ENCODE measurements at regions not wholly inside any gene's neighbourhood (a gene's known extent, or its start where the extent isn't known, plus 50 kb on each side); places are given as distances from the start of the nearest gene placed in this dataset.
"Not testable (repeated sequence)": the region's sequence is repeated elsewhere in the genome, so short reads cannot be mapped to it uniquely, and the experiment has no call there.

DNA sequence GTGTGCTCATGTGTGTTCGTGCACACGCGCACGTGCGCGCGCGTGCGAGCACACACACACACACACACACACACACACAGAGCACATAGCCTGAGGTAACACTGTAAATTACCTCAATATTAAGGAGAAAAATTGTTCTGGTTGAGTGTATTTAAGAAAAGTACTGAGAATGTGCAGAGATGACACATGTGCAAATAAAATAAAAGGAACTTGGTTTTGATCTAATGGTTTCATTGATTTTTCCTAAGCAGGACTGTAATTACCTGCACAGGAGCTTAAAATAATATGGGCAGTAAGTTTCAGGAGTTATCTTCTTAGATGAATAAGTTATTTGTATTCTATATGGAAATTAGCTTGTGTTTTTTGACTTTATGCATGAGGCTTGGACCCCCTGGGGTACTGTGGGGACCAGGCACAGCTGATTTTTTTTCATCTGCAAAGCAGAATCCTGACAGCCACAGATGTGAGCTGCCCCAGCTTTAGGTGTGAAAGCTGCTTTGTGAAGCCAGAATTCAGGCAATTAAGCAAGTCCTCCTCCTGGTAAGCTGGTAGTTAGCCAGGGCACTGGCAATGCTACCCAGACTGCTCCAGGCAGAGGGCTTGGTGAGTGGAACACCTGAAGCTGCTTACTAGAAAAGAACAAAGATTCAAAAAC lies 1040.6 kb upstream of the CITED2 start:
- no peak for DNase-seq (ENCODE audit: low read depth in 2 of 2)

DNA sequence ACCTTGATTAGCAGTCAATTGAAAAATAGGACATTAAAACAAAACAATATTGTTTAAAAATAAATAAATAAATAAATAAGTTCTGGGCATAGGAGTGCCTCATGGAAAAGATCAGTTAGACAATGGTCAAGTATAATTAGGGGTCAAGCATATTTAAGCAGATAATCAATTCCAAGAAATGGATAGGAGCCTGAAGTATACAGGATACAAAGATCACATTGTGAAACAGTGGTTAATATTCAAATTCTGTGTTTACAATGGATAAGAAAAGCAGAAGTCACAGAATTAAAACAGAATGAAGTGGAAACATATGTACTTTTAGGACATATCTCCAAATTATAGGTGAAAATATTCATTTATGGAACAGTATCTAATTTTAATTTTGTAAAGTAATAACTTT lies 1028.6 kb upstream of the CITED2 start:
- no peak for DNase-seq (ENCODE audit: low read depth in 2 of 2)

DNA sequence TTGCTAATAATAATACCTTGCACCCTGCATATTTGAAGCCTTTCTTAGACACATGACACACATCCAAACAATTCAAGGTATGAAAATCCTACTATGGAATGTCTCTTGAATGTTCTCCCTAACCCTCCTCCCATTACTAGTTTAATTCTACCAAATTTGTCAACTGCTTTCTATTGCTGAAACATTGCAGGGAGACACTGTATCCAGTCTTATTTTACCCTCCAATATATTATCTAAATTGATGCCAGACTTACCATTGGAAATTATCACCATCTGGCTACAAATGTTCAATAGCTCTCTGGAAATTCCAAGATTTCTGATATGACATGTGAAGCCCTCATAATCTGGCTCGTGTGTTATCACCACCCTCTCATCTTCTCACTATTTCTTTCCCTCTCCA lies 1027.3 kb upstream of the CITED2 start:
- DNase-seq (ENCODE audit: low read depth in 2 of 2) = no peak

DNA sequence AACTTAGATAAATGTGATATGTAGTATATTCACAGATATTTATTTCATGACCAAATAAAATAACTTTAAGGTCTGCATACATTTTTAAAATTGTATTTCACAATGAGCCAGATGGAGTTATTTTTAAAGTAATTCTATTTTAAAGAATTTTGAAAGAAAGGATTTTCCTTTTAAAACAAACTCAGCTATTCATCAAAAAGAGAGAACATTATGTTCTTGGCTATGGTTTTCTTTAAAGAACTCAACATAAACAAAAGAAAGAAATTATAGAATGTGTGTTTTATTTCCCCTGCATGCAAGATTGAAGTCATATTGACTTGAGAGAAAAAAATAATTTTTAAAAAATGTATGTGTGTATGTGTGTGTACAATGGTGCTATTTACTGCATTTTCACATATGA lies 1023.6 kb upstream of the CITED2 start:
- no peak for DNase-seq (ENCODE audit: low read depth in 2 of 2)

DNA sequence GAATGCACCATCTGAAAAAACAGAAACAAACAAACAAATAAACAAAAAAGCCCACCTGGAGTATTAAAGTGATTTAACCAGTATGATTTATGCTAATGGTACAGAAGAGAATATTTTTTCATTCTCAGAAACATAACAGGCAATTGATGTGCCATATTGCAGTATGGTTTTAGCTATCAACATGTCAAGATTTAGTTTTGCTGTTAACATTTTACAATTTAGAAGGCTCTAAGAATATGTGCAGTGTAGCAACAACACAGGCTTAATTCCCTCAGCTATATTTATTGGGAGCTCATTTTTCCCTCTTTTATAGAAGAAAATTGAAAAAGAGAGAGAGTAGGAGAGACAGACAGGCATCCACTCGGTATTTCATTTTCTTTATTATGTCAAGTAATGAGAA lies 1022.7 kb upstream of the CITED2 start:
- DNase-seq (ENCODE audit: low read depth in 2 of 2) = no peak

DNA sequence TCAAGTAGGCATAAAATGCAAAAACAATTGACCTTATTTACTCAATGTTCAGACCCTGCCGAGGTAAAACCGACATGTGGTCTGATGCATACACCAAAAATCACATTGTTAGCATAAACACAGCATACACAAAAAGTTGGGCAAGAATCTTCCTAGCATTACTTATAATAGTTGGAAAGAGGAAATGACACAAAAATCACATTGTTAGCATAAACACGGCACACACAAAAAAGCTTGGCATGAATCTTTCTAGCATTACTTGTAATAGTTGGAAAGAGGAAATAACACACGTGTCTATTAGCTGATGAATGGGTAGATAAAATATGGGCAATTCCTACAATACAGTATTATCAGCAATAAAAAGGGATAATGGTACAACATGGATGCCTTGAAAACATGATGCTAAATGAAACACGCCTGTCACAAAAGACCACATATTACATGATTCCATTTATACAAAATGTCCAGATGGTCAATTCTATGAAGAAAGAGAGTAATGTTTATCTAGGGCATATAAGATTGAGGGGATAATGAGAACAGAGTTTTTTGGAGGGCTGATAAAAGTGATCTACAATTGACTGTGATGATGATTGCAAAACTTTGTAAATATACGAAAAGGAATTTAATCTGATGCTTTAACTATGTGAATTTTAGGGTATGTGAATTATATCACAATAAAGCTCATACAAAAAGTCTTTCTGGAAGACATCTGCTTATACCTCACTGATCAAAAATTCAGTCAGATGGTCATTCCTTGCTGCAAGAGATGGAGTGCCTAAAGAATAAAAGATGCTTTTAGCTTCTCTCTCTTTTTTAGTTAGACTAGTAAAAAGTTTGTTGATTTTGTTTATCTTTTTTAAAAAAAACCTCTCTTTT lies 1019.5 kb upstream of the CITED2 start:
- DNase-seq (ENCODE audit: low read depth in 2 of 2) = peak; percentile 92 to 96

DNA sequence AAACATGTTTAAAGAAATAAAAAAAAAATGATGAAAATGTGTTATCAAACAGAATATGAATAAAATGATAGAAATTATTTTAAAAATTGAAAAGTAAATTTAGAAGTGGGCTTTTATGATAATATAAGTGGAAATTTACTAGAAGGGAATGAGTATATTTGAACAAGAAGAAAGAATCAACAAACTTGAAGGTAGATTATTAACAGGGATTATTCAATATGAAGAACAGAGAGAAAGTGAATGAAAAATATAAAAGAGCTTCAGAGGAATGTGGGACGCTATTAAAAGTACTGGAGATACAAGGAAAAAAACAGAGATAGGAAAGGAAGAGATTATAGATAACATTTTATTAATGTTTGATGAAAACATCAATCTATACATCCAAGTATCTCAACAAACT lies 1014.4 kb upstream of the CITED2 start:
- DNase-seq (ENCODE audit: low read depth in 2 of 2) = no peak

DNA sequence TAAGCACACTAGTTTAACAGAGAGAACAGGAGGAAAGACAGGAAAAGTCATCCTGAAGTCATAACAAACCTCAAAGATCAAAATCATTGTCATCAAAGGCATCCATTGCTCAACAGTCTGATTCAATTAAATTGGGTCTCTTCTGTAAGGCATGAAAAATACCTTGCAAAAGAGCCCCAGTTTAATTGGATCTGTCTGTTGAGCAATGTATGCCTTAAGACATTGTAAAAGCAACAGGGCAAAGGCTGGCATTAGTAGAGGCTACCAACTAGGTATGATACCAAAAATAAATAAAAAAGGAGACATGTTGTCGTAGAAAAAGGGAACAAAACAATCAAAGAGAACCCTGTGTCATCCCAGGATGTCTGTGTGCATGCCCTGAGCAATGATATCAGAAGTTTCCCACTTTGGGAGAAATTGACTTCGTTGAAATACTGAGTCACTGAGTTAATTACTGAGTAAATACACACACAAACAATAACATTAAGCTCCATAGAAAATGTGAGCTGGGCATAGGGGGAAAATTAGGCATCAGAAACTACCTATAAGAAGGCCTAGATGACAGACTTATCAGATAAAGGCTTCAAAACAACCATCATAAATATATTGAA lies 1013.8 kb upstream of the CITED2 start:
- DNase-seq (ENCODE audit: low read depth in 2 of 2) = no peak

DNA sequence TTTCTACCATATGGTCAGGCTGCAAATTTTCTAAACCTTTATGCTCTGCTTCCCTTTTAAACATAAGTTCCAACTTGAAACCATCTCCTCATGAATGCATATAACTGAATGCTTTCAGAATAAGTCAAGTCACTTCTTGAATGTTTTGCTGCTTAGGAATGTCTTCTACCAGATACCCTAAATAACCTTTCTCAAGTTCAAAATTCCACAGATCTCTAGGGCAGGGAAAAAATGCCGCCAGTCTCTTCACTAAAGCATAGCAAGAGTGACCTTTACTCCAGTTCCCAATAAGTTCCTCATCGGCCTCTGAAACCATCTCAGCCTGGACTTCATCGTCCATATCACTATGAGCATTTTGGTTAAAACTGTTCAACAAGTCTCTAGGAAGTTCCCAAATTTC lies 1011.2 kb upstream of the CITED2 start:
- no peak for DNase-seq (ENCODE audit: low read depth in 2 of 2)

DNA sequence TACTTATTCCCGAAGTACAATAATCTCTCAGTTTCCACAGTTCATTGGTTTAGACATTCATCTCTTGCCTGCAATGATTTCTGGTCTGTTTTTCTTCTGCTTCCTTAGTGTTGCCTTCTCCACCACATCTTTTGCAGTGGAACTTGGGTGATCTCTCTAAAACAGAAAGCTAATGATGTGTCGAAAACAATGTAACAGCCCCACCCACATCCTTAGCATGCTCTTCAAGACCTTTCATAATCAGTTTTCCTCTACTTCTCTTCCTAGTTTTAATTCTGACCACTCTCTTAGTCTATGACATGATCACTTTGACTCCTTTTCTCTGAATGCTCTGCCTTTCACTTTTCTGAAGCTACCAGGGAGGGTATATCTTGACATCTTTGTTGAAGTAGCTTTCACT lies 1007.9 kb upstream of the CITED2 start:
- DNase-seq (ENCODE audit: low read depth in 2 of 2) = no peak

DNA sequence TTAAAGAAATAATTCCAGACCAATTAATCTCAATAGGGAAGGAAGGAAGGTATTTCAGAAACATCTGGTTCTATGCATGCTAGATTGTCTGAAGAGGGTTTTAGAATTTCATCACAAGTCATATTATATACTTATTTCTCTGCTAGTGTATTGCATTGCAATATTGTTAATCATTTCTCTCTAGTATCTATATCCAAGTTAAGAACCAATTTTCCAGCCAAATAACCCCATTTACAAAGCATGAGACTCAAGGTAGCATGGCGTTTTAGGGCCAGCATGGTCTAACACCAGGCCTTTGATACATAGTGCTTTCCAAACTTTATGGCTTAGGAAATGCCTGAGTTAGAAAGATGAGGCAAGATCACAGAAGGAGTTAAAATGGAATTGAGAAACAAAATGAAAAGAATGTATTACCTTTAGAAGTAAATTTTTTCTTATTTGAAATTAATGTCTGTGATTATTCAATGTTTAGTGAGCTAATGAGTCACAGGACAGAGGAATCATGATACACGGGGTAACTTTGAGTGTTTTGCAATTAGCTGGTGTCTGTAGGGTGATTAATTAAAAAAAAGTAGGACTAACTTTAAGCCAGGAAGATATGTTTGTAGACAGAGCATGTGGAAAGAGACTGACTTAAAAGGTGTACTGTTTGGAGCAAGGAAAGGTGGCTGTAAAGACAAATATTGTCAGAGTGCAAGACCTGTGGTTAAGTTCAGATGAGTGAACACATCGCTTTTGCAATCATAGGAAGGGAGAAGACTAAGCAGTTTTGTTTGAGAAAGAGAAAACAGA lies 1006.2 kb upstream of the CITED2 start:
- DNase-seq (ENCODE audit: low read depth in 2 of 2) = no peak

DNA sequence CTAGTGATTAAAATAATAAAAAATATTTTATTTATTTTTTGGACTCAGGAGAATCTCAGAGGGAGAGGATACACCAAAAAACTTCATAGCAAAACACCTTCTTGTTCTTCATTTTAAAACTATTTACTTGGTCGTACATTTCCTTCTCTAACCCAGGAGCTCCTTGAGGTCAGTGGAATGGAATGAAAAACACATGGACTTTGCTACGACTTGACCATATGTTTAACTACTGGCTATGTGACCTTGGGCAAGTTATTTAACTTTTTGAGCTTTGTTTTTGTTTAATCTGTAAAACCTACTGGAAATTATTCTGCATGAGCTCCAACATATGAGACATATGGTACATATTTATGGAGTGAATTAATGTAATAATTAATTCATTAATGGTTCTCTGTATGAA lies 1005.5 kb upstream of the CITED2 start:
- no peak for DNase-seq (ENCODE audit: low read depth in 2 of 2)

DNA sequence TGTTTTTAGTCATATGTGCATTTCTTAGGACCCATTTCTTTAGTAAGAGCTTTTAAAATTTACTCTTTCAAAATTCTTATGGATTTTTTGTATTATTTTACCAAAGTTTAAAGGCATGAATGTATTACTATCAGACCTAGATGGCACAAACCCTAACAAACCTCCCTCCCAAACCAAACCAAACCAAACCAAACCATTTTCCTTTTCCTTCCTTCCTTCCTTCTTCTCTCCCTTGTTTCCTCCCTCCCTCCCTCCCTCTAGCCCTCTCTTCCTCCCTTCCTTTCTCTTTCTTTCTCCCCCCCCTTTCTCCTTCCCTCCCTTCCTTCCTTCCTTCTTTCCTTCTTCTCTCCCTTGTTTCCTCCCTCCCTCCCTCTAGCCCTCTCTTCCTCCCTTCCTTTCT lies 1001.8 kb upstream of the CITED2 start:
- no peak for DNase-seq (ENCODE audit: low read depth in 2 of 2)

DNA sequence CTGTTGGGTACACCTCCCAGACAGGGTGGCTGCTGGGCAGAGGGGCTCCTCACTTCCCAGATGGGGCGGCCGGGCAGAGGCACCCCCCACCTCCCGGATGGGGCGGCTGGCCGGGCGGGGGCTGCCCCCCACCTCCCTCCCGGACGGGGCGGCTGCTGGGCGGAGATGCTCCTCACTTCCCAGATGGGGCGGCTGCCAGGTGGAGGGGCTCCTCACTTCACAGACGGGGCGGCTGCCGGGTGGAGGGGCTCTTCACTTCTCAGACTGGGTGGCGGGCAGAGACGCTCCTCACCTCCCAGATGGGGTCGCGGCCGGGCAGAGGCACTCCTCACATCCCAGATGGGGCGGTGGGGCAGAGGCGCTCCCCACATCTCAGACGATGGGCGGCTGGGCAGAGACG lies 999.3 kb upstream of the CITED2 start:
- DNase-seq (ENCODE audit: low read depth in 2 of 2) = not testable (repeated sequence)

DNA sequence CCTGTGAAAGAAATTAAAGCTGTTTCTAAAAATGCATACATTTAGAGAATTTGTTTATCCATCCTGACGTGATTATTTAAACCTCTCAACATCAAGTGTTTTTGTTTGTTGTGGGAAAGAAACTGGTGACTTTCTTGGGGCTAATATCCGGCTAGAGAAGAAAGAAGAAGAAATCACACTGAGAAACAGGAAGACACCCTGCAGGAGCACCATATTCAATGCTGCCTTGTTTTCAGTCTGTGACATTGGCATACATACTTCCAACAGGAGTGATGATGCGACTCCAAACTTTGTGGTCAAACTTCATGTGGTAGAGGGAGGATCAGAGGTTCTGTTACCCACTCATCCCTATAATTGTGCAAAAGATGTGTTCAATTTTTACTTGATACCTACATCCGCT lies 997.6 kb upstream of the CITED2 start:
- no peak for DNase-seq (ENCODE audit: low read depth in 2 of 2)

DNA sequence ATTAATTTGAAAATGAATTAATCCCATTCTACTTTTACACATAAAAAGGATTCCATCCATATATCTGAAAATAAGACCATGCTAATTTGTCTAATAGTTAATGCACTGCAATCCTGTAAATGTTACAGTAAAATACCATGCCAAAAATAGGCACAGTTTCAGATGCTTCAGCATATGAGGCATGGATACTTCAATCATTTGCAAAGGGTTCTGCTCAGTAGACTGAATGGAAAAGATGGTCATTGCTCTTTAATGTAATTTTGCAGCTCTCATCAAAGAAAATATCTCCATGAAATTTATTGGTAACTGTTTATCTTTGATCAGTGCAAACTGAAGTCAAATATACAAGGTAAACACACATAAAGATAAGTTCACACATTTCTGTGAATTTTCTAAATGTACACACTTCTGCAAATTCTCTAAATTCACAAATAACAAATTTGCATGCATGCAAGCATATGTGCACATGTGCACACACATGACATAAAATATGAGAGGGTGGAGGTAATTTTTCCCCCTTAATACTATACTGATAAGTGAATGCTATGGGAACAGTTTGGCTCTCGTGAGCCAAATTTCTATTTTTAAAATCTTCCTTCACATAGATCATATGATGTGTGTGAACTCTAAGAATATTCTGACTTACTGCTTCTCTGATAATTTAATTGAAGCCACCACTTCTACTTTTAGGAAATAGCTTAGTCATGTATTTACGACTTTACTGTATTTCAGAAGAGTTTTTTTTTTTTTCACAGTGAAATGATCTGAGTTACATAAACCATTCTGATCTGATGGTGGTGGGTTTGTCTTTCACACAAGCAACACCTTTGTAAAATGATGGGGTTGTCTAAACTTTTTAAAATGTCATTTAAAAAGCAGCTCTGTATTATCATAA lies 996.8 kb upstream of the CITED2 start:
- no peak for DNase-seq (ENCODE audit: low read depth in 2 of 2)

DNA sequence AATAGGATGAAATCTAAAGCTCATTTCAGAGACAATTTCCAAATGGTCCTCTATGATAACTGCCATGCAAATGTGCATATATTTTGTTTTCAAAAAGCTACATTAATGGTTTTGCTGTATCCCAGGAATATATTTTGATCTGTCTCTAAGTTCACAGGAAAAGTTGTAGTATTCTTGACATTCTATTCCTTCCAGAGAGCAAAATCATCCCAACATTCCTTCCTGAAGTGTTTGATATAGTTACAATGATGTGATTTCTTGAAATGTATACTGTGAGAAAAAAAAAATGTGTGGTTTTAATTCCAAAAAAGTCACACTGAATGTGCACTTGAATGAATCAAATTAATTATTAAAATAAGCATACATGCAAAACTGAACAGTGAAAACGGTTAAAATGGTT lies 996.0 kb upstream of the CITED2 start:
- no peak for DNase-seq (ENCODE audit: low read depth in 2 of 2)

DNA sequence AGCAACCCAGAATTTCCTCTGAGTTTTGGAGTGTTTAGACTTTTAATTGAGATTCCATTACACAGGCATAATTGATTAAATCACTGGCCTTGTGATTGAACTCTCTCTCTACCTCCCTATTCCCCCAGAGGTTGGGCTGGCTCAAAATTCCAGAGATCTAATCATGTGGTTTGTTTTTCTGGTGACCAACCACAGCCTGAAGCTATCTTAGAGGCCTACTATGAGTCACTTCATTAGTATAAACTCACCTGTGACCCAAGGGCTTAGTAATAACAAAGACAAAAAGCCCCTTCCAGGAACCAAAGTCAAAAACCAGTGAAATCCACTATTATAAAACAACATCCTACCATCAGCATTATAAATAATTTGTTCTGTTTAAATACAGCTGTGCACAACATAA lies 992.5 kb upstream of the CITED2 start:
- DNase-seq (ENCODE audit: low read depth in 2 of 2) = peak in 1 of 2 donors; percentile 32

DNA sequence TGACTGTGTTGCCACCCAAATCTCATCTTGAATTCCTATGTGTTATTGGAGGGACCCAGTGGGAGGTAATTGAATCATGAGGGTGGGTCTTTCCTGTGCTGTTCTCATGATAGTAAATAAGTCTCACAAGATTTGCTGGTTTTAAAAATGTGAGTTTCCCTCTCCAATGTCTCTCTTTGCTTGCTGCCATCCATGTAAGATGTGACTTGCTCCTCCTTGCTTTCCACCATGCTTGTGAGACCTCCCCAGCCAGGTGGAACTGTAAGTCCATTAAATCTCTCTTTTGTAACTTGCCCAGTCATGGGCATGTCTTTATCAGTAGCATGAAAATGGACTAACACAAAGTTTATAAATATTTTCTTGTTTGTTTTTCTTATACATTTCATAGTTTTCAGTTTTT lies 990.5 kb upstream of the CITED2 start:
- DNase-seq (ENCODE audit: low read depth in 2 of 2) = no peak

DNA sequence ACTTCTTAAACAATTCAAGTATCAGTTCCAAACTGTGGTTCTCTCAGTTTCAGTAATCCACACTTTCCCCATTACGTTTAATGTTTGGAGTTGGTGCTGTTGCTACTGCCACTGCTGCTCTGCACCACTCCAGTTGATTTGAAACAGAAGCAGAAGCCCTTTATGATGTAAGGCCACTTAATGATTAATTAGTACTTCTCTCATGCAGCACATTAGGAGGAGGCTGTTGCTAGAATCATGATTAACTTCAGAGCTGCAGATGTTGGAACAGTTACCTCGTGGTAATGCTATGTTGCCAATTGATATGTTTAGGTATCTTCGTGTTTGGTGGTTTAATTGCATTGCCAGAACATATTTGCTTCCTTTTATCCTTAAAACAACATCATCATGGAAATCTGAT lies 986.2 kb upstream of the CITED2 start:
- DNase-seq (ENCODE audit: low read depth in 2 of 2) = no peak

DNA sequence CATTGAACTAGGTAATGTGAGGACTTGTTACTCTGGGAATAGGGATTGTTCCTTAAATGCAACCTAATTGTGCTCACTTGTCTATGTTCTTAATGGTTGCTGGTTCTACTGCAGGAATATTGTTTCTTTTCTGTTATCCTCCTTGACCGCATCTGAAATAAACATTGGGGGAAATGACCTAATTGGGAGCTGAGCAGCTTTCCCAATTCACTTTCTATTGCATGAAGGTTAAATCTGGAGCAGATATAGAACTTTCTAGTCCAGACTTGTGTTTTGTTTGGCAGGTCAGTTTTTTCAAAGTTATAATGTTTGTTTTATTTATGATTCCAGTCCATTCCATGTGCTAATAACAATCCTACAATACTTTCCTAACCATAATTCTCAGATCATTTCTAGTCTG lies 981.0 kb upstream of the CITED2 start:
- DNase-seq (ENCODE audit: low read depth in 2 of 2) = no peak

Measured in dermis microvascular lymphatic vessel endothelial cell (primary cell).